ENCODE measurements at regions not wholly inside any gene's neighbourhood (a gene's known extent, or its start where the extent isn't known, plus 50 kb on each side); places are given as distances from the start of the nearest gene placed in this dataset.

DNA sequence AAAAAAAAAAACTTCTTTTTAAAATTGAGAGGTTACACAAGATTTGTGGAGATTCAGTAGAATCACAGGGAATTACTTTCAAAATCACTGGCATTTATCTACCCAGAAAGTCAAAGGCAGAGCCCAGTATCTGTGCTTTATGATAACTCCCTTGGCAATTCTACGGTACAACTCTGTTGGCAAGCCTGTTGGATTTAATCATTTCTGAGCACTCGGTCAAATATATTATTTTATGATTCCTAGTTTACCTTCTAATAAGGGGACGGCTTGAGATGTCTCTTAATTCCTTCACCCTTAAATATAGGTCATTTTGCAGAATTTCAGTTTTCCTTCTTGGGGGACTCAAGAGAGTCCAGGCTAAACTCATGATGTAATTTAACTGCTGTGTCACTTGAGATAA lies 987.6 kb downstream of the EFNB2 start:
- ChIA-PET CTCF (no interaction called here), POLR2A (no interaction called here)
- TF ChIP-seq, protein P1, sequence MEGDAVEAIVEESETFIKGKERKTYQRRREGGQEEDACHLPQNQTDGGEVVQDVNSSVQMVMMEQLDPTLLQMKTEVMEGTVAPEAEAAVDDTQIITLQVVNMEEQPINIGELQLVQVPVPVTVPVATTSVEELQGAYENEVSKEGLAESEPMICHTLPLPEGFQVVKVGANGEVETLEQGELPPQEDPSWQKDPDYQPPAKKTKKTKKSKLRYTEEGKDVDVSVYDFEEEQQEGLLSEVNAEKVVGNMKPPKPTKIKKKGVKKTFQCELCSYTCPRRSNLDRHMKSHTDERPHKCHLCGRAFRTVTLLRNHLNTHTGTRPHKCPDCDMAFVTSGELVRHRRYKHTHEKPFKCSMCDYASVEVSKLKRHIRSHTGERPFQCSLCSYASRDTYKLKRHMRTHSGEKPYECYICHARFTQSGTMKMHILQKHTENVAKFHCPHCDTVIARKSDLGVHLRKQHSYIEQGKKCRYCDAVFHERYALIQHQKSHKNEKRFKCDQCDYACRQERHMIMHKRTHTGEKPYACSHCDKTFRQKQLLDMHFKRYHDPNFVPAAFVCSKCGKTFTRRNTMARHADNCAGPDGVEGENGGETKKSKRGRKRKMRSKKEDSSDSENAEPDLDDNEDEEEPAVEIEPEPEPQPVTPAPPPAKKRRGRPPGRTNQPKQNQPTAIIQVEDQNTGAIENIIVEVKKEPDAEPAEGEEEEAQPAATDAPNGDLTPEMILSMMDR (IDR thresholded peaks at IDR 0.05; ENCODE audit: control extremely low read depth, extremely low read depth, low read depth, missing control alignments) = no peak
- no peak for DNase-seq (ENCODE audit: extremely low spot score)

DNA sequence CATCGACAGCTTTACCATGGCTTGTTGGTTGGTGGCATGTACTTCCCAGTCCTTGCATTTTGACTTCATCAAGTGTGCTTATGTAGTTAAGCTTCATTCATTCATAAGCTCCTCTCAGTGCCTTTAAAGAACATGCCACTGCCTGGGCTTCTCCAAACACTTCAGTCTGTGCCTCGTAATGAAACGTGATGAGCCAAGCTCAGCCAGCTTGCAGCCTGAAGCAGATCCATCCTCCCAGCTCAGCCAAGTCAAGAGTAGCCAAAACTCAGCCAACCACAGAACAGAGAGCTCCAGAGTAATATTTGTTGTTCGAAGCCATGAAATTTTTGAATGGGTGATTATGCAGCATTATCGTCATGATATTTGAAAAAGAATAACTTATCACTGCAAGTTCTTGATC lies 989.7 kb downstream of the EFNB2 start:
- ChIA-PET POLR2A (no interaction called here), CTCF (interaction anchor here (1.3 kb wide), 1 partner anchor 23 kb away, joined by 5 read pairs; no protein-coding TSS in a partner anchor)
- TF ChIP-seq, protein P1 (IDR thresholded peaks at IDR 0.05; ENCODE audit: control extremely low read depth, extremely low read depth, low read depth, missing control alignments) = no peak
- no peak for DNase-seq (ENCODE audit: extremely low spot score)

DNA sequence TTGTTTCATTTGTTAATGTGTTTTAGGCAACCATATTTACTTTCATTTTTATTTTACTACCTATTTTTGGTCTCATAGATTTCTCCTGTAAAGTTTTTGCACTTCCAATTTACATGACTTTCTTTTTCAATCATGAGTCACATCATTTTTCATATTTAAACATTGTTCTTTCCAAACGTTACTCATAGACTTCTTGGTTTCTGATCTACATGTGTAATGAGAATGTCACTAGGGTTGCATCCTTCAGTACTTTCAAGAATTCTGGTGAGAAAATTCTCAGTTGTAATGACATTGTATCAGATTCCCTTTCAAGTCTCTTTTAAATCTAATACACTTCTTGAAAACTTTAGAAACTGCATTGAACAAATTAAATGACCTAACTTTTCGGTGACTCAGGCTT lies 991.7 kb downstream of the EFNB2 start:
- CTCF ChIA-PET = no interaction called here
- no peak for DNase-seq (ENCODE audit: extremely low spot score)
- TF ChIP-seq, protein P1 (IDR thresholded peaks at IDR 0.05; ENCODE audit: control extremely low read depth, extremely low read depth, low read depth, missing control alignments) = no peak
- POLR2A ChIA-PET = no interaction called here

DNA sequence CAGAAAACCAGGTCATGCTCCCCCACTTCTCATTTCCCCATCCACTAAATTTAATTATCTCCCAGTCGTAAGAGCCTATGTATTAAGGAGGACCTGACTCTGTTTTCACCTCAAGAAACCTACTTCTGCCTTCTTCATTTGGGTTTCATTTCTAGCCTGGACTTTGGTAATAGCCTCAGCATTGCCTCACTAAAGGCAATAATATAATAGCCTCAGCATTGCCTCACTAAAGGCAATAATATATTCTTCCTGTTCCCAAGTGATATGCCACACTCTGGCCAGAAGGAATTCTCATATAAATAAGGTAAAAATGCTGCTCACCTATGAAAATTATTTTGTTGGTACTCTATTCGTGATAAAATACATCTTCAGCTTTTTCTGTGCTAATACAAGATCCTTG lies 993.9 kb downstream of the EFNB2 start:
- TF ChIP-seq, protein P1 (IDR thresholded peaks at IDR 0.05; ENCODE audit: control extremely low read depth, extremely low read depth, low read depth, missing control alignments) = no peak
- ChIA-PET CTCF (no interaction called here), POLR2A (no interaction called here)
- no peak for DNase-seq (ENCODE audit: extremely low spot score)

DNA sequence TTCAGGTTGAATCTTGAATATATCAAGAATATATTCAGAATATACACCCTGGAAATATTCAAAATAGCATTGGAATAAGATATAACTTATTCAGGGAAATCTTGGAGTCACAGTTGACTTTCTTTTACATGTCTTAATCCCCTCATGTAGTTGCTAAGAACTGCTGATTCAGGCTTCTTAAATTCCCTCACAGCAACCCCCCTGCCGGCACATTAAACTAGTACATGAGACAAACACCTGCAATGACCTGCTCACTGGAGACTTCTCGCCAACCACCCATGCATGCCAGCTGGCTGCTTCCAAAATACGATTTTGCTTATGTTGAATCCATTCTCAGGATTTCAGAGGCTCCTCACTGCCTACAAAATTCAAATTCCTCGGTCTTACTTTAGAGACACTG lies 997.1 kb downstream of the EFNB2 start:
- POLR2A ChIA-PET = no interaction called here
- no peak for DNase-seq (ENCODE audit: extremely low spot score)
- TF ChIP-seq, protein P1 (IDR thresholded peaks at IDR 0.05; ENCODE audit: control extremely low read depth, extremely low read depth, low read depth, missing control alignments) = no peak
- CTCF ChIA-PET = no interaction called here

- TF ChIP-seq, protein P1 (IDR thresholded peaks at IDR 0.05; ENCODE audit: control extremely low read depth, extremely low read depth, low read depth, missing control alignments) = no peak
- CTCF ChIA-PET = no interaction called here
- no peak for DNase-seq (ENCODE audit: extremely low spot score)
- POLR2A ChIA-PET = no interaction called here
Measured at GRCh38 chr13:105537113-105537512, 998.3 kb downstream of the EFNB2 start.

GRCh38 chr13:105530468-105530867 lies 1005.0 kb downstream of the EFNB2 start:
- no peak for DNase-seq (ENCODE audit: extremely low spot score)
- TF ChIP-seq, protein P1 (IDR thresholded peaks at IDR 0.05; ENCODE audit: control extremely low read depth, extremely low read depth, low read depth, missing control alignments) = no peak
- ChIA-PET CTCF (interaction anchor here (1.4 kb wide), 1 partner anchor 17 kb away, joined by 4 read pairs; no protein-coding TSS in a partner anchor), POLR2A (no interaction called here)
